Duodenal mucosa (tissue), 2 donors: ENCODE measurements at regions not wholly inside any gene's neighbourhood (a gene's known extent, or its start where the extent isn't known, plus 50 kb on each side); places are given as distances from the start of the nearest gene placed in this dataset.

Experiments
- H3K27ac ChIP-seq: one replicate; pipeline ENCODE4 v1.7.0; 2013; ENCODE audit warnings: low read depth, low read length
- H3K27me3 ChIP-seq, 2 donors: one replicate each; pipeline ENCODE4 v1.7.0; 2013; ENCODE audit warnings: low read length in 2 of 2, control low read depth in 1 of 2; ENCODE audit not compliant: insufficient read depth in 2 of 2, control insufficient read depth in 1 of 2
- H3K36me3 ChIP-seq, 2 donors: one replicate each; pipeline ENCODE4 v1.7.0; 2013; ENCODE audit warnings: low read length in 2 of 2, control low read depth in 1 of 2; ENCODE audit not compliant: insufficient read depth in 2 of 2, control insufficient read depth in 1 of 2
- H3K4me1 ChIP-seq, 2 donors: one replicate each; pipeline ENCODE4 v1.7.0; 2013; ENCODE audit warnings: low read length in 2 of 2, control low read depth in 1 of 2; ENCODE audit not compliant: insufficient read depth in 2 of 2, control insufficient read depth in 1 of 2
- H3K4me3 ChIP-seq, 2 donors: one replicate each; pipeline ENCODE4 v1.7.0; 2013; ENCODE audit warnings: low read length in 2 of 2, low read depth in 1 of 2
- H3K9ac ChIP-seq, 2 donors: one replicate each; pipeline ENCODE4 v1.7.0; 2013; ENCODE audit warnings: low read length in 2 of 2, low read depth in 1 of 2
- H3K9me3 ChIP-seq, 2 donors: one replicate each; pipeline ENCODE4 v1.7.0; 2013; ENCODE audit warnings: low read length in 2 of 2, control low read depth in 1 of 2; ENCODE audit not compliant: control insufficient read depth in 1 of 2

- Histone ChIP-seq H3K9ac (no peak overlapping the region), H3K27ac (no peak overlapping the region), H3K4me1 (no peaks in the 10 kb centered on the region), H3K36me3 (no peaks in the 10 kb centered on the region), H3K4me3 (no peak overlapping the region), H3K27me3 (no peaks in the 10 kb centered on the region), H3K9me3 (peaks cover 2 to 4% of the 10 kb centered on the region in 2 donors)
These were observed 1005.4 kb downstream of the GRIK2 start for GRCh38 chr6:102398788-102399390.

GRCh38 chr6:102390541-102390940 lies 997.0 kb downstream of the GRIK2 start:
- H3K4me3 ChIP-seq: no peak overlapping the region
- H3K36me3 ChIP-seq: no peaks in the 10 kb centered on the region
- H3K9me3 ChIP-seq: peaks cover 2 to 5% of the 10 kb centered on the region in 2 donors
- no peak overlapping the region for H3K27ac ChIP-seq
- no peak overlapping the region for H3K9ac ChIP-seq
- H3K4me1 ChIP-seq: no peaks in the 10 kb centered on the region
- H3K27me3 ChIP-seq: no peaks in the 10 kb centered on the region

- H3K27ac ChIP-seq: no peak overlapping the region
- H3K9me3 ChIP-seq: peaks cover 2 to 5% of the 10 kb centered on the region in 2 donors
- H3K4me1 ChIP-seq: no peaks in the 10 kb centered on the region
- H3K27me3 ChIP-seq: no peaks in the 10 kb centered on the region
- H3K36me3 ChIP-seq: no peaks in the 10 kb centered on the region
- H3K4me3 ChIP-seq: no peak overlapping the region
- no peak overlapping the region for H3K9ac ChIP-seq
These were observed 996.5 kb downstream of the GRIK2 start for GRCh38 chr6:102389994-102390393.

- H3K27me3 ChIP-seq: no peaks in the 10 kb centered on the region
- H3K4me3 ChIP-seq: no peak overlapping the region
- no peaks in the 10 kb centered on the region for H3K4me1 ChIP-seq
- H3K36me3 ChIP-seq: no peaks in the 10 kb centered on the region
- no peak overlapping the region for H3K27ac ChIP-seq
- no peak overlapping the region for H3K9ac ChIP-seq
- H3K9me3 ChIP-seq: no peaks in the 10 kb centered on the region
These were observed 994.0 kb downstream of the GRIK2 start for GRCh38 chr6:102387326-102388033.

- Histone ChIP-seq H3K36me3 (no peaks in the 10 kb centered on the region), H3K27ac (no peak overlapping the region), H3K9me3 (no peaks in the 10 kb centered on the region), H3K4me3 (no peak overlapping the region), H3K9ac (no peak overlapping the region), H3K4me1 (no peaks in the 10 kb centered on the region), H3K27me3 (no peaks in the 10 kb centered on the region)
These were observed 987.7 kb downstream of the GRIK2 start for GRCh38 chr6:102381203-102381602.

- Histone ChIP-seq H3K9ac (no peak overlapping the region), H3K27ac (no peak overlapping the region), H3K27me3 (no peaks in the 10 kb centered on the region), H3K36me3 (no peaks in the 10 kb centered on the region), H3K4me3 (no peak overlapping the region), H3K4me1 (no peaks in the 10 kb centered on the region), H3K9me3 (peaks cover 3 to 4% of the 10 kb centered on the region in 2 donors)
These were observed 962.7 kb downstream of the GRIK2 start for GRCh38 chr6:102356170-102356569.

GRCh38 chr6:102355578-102355977 lies 962.1 kb downstream of the GRIK2 start:
- no peak overlapping the region for H3K4me3 ChIP-seq
- no peak overlapping the region for H3K9ac ChIP-seq
- H3K9me3 ChIP-seq: peaks cover 3 to 4% of the 10 kb centered on the region in 2 donors
- H3K36me3 ChIP-seq: no peaks in the 10 kb centered on the region
- no peaks in the 10 kb centered on the region for H3K4me1 ChIP-seq
- H3K27ac ChIP-seq: no peak overlapping the region
- H3K27me3 ChIP-seq: no peaks in the 10 kb centered on the region

GRCh38 chr6:102352552-102352951 lies 959.0 kb downstream of the GRIK2 start:
- H3K27me3 ChIP-seq: no peaks in the 10 kb centered on the region
- H3K9ac ChIP-seq: no peak overlapping the region
- no peaks in the 10 kb centered on the region for H3K4me1 ChIP-seq
- H3K4me3 ChIP-seq: no peak overlapping the region
- H3K27ac ChIP-seq: no peak overlapping the region
- H3K36me3 ChIP-seq: no peaks in the 10 kb centered on the region
- peaks cover 3 to 4% of the 10 kb centered on the region in 2 donors for H3K9me3 ChIP-seq

- peaks cover 0 to 3% of the 10 kb centered on the region in 2 donors for H3K9me3 ChIP-seq
- H3K9ac ChIP-seq: no peak overlapping the region
- H3K4me3 ChIP-seq: no peak overlapping the region
- H3K27me3 ChIP-seq: no peaks in the 10 kb centered on the region
- no peaks in the 10 kb centered on the region for H3K36me3 ChIP-seq
- no peak overlapping the region for H3K27ac ChIP-seq
- no peaks in the 10 kb centered on the region for H3K4me1 ChIP-seq
These were observed 951.3 kb downstream of the GRIK2 start for GRCh38 chr6:102344769-102345168.

GRCh38 chr6:102340311-102340710 lies 946.8 kb downstream of the GRIK2 start:
- H3K9ac ChIP-seq: no peak overlapping the region

More at GRCh38 chr6:102340311-102340710, 946.8 kb downstream of the GRIK2 start:
- no peak overlapping the region for H3K4me3 ChIP-seq
- no peaks in the 10 kb centered on the region for H3K36me3 ChIP-seq
- no peak overlapping the region for H3K27ac ChIP-seq
- no peaks in the 10 kb centered on the region for H3K4me1 ChIP-seq
- no peaks in the 10 kb centered on the region for H3K27me3 ChIP-seq
- H3K9me3 ChIP-seq: peaks cover 0 to 4% of the 10 kb centered on the region in 2 donors
